T-helper 1 cell treated with Interleukin-12 subunit alpha and Interleukin-12 subunit beta and Interleukin-4 antibody, amounts not matched to agents 30 μg/mL and 1 μg/mL, for 36 hours (primary cell): ENCODE measurements at regions not wholly inside any gene's neighbourhood (a gene's known extent, or its start where the extent isn't known, plus 50 kb on each side); places are given as distances from the start of the nearest gene placed in this dataset.

Experiments used
- H3K27ac Mint-ChIP-seq: one replicate; pipeline ENCODE4 v1.8.0; 2021; ENCODE audit warnings: mild to moderate bottlenecking, mixed read lengths
- H3K27me3 Mint-ChIP-seq: one replicate; pipeline ENCODE4 v1.8.0; 2021; ENCODE audit warnings: low read depth, mixed read lengths
- H3K36me3 Mint-ChIP-seq: one replicate; pipeline ENCODE4 v1.8.0; 2021; ENCODE audit warnings: low read depth, mixed read lengths
- H3K4me1 Mint-ChIP-seq: one replicate; pipeline ENCODE4 v1.8.0; 2021; ENCODE audit warnings: low read depth, mixed read lengths
- H3K4me3 Mint-ChIP-seq: one replicate; pipeline ENCODE4 v1.8.0; 2021; ENCODE audit warnings: mild to moderate bottlenecking, moderate library complexity, mixed read lengths
- H3K9me3 Mint-ChIP-seq: one replicate; pipeline ENCODE4 v1.8.0; 2021; ENCODE audit warnings: mixed read lengths

DNA sequence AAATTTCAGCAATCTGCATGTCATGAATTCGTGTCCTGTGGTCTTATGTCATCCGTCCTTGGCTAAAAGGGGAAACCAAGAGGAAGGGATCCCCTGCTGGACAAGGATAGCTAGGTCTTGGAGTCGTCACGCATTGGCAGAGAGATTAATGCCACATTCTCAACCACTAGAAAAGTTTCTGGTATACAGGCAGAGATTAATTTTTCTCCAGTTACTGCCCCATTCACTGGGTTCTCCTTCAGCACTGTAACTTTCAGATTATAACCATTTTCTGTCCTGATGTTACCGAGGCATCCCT, 1060.6 kb upstream of the AUTS2 start:
- Mint-ChIP-seq H3K27me3 (no peaks in the 10 kb centered on the region), H3K9me3 (peaks cover 48% of the 10 kb centered on the region), H3K36me3 (no peaks in the 10 kb centered on the region), H3K4me3 (no peak overlapping the region), H3K4me1 (no peaks in the 10 kb centered on the region), H3K27ac (no peak overlapping the region)

DNA sequence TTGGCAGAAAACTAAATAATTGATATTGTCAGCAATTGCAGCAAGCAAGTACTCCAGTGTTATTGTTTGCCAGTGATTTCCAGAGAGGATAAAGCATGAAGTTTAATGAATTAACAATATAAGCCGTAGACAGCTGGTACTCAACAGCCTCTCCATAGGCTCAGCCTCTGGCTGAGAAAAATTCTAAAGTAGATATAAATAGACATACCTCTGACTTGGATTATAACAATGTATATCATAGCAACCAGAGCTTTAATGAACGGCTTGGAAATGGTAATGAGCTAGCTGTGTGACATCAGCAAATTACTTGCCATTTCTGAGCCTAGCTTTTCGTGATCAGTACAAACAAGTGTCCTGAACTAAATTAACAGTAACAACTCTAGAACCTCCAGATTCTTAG, 1055.4 kb upstream of the AUTS2 start:
- H3K36me3 Mint-ChIP-seq, result no peaks in the 10 kb centered on the region
- no peaks in the 10 kb centered on the region for H3K27me3 Mint-ChIP-seq
- H3K4me3 Mint-ChIP-seq, result no peak overlapping the region
- no peak overlapping the region for H3K27ac Mint-ChIP-seq
- no peaks in the 10 kb centered on the region for H3K4me1 Mint-ChIP-seq
- H3K9me3 Mint-ChIP-seq, result peaks cover 43% of the 10 kb centered on the region

GRCh38 chr7:68544851-68545250, 1053.4 kb upstream of the AUTS2 start:
- Mint-ChIP-seq H3K27me3 (no peaks in the 10 kb centered on the region), H3K4me1 (no peaks in the 10 kb centered on the region), H3K36me3 (no peaks in the 10 kb centered on the region), H3K27ac (no peak overlapping the region), H3K9me3 (peaks cover 43% of the 10 kb centered on the region), H3K4me3 (no peak overlapping the region)

- H3K27ac Mint-ChIP-seq, result no peak overlapping the region
- H3K4me3 Mint-ChIP-seq, result no peak overlapping the region
These were observed 1051.1 kb upstream of the AUTS2 start for GRCh38 chr7:68547181-68547580.

DNA sequence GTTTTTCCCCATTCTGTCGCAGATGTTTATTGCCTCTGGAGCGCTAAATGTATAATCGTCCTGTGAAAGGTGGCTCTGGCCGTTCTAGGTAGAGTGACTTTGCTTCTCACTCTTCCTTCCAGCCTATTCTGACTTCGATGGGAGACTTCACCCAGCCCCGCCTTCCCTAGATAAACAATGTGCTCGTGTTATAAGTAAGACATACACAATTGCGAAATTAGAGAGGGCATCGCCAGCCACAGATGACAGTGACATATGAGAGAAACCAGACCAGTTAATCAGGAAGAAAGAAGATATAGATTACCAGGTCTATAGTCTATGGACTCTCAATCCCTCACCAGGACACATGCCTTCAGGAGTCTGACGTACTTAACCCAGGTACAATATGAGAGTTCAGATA, 1050.5 kb upstream of the AUTS2 start:
- Mint-ChIP-seq H3K27me3 (no peaks in the 10 kb centered on the region), H3K36me3 (no peaks in the 10 kb centered on the region), H3K27ac (no peak overlapping the region), H3K4me1 (no peaks in the 10 kb centered on the region), H3K4me3 (no peak overlapping the region), H3K9me3 (peaks cover 24% of the 10 kb centered on the region)

More at GRCh38 chr7:68547181-68547580, 1051.1 kb upstream of the AUTS2 start:
- peaks cover 25% of the 10 kb centered on the region for H3K9me3 Mint-ChIP-seq
- H3K4me1 Mint-ChIP-seq, result no peaks in the 10 kb centered on the region
- no peaks in the 10 kb centered on the region for H3K36me3 Mint-ChIP-seq
- no peaks in the 10 kb centered on the region for H3K27me3 Mint-ChIP-seq

GRCh38 chr7:68550027-68550426, 1048.2 kb upstream of the AUTS2 start:
- Mint-ChIP-seq H3K27ac (no peak overlapping the region), H3K4me3 (no peak overlapping the region), H3K27me3 (no peaks in the 10 kb centered on the region), H3K9me3 (peaks cover 21% of the 10 kb centered on the region), H3K4me1 (no peaks in the 10 kb centered on the region), H3K36me3 (no peaks in the 10 kb centered on the region)

- Mint-ChIP-seq H3K4me3 (no peak overlapping the region), H3K27me3 (no peaks in the 10 kb centered on the region), H3K36me3 (no peaks in the 10 kb centered on the region), H3K9me3 (peaks cover 21% of the 10 kb centered on the region), H3K4me1 (no peaks in the 10 kb centered on the region), H3K27ac (no peak overlapping the region)
These were observed 1047.6 kb upstream of the AUTS2 start for GRCh38 chr7:68550635-68551034.

- Mint-ChIP-seq H3K36me3 (no peaks in the 10 kb centered on the region), H3K27me3 (no peaks in the 10 kb centered on the region), H3K4me1 (no peaks in the 10 kb centered on the region), H3K27ac (no peak overlapping the region), H3K9me3 (peaks cover 19% of the 10 kb centered on the region), H3K4me3 (no peak overlapping the region)
These were observed 1041.7 kb upstream of the AUTS2 start for GRCh38 chr7:68556537-68556936.

DNA sequence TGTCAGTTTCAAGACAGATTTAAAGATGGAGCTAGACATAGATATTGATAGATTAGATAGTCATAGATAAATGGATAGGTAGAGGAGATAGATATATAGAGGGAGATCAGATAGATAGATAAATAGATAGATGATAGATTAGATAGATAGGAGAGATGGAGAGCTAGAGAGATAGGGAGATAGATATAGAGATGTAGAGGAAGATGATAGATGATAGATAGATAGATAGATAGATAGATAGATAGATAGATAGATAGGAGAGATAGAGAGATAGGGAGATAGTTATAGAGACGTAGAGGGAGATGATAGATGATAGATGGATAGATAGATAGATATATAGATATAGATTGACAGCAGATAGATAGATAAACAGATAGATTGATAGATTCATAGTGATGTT, 1038.8 kb upstream of the AUTS2 start:
- no peak overlapping the region for H3K27ac Mint-ChIP-seq
- H3K9me3 Mint-ChIP-seq, result peaks cover 25% of the 10 kb centered on the region
- no peaks in the 10 kb centered on the region for H3K27me3 Mint-ChIP-seq
- no peak overlapping the region for H3K4me3 Mint-ChIP-seq
- H3K4me1 Mint-ChIP-seq, result no peaks in the 10 kb centered on the region
- H3K36me3 Mint-ChIP-seq, result no peaks in the 10 kb centered on the region

DNA sequence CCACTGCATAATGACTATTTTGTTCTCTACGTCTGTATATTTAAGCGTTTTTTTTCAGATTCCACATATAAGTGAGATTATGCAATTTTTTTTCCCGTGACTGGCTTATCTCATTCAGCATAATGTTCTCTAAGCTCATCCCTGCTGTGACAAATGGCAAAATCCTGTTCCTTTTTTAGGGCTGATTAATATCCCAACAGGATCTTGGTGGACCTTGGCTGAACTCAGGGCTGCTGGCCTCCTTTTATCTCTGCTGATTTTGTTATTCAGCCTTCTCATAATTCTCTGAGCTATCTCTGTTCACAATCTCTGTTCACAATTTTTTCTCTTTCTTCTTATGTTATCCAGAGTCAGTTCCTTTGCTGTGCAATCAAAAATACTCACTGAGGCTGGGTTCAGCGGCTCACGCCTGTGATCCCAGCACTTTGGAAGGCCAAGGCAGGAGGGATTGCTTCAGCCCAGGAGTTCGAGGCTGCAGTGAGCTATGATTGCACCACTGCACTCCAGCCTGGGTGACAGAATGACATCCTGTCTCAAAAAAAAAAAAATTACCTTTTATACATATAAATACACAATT, 1035.9 kb upstream of the AUTS2 start:
- no peaks in the 10 kb centered on the region for H3K4me1 Mint-ChIP-seq
- H3K27me3 Mint-ChIP-seq, result no peaks in the 10 kb centered on the region
- H3K36me3 Mint-ChIP-seq, result no peaks in the 10 kb centered on the region
- peaks cover 33% of the 10 kb centered on the region for H3K9me3 Mint-ChIP-seq
- no peak overlapping the region for H3K27ac Mint-ChIP-seq
- no peak overlapping the region for H3K4me3 Mint-ChIP-seq

DNA sequence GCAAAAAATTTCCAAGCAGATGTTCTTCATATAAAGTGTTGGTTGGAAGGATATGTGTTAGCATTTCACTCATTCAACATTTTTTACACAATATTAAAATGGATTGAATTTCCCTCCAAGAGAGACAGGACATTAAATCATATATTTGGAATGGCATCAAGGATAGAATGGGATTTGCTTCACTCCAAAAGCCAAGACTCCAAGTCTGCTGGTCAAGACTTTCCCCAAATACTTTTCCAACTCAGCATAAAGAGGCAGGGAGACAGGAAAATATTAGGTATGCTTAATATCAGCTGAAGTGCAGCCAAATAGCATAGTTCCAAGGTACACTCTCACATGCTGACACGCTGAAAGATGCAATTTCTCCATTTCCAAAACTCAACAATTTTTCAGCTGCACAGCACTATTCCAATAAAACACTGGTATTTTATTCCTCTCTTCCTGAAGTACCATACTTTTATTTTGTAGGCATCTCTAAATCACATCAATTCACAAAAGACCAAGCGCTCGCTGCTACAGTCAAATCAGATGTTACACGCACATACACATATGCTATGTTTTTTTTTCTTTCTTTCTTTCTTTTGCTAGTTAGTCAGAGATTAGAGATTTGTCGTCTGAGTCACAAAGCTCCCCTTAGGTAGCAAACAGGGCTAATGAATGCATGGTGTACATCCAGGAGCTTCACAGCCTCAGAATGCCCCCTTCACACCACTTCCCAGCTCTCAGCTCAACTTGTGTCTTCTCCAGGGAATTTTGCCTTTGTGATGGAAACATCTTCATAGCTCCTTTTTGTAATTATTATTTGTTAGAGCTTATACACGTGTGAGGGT, 1033.8 kb upstream of the AUTS2 start:
- H3K4me3 Mint-ChIP-seq, result no peak overlapping the region
- H3K36me3 Mint-ChIP-seq, result no peaks in the 10 kb centered on the region
- H3K4me1 Mint-ChIP-seq, result no peaks in the 10 kb centered on the region
- no peak overlapping the region for H3K27ac Mint-ChIP-seq
- H3K27me3 Mint-ChIP-seq, result no peaks in the 10 kb centered on the region
- H3K9me3 Mint-ChIP-seq, result peaks cover 44% of the 10 kb centered on the region

DNA sequence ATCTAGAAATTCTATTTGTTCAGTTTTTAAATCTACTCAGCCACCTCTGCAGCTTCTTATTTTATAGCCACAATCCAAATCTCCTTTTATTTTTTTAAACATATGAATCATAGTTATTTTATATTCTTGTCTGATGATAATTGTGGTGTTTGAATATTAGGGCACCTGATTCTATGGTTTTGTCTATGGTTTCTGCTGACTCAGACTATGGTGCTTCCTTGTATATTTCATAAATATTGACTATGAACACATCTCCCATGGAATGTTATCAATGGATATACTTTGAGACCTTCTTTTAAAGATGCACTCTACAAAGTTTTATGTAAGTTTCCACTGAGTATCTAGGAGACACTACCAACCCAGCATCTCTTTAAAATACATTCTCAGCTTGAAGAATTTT, 1027.0 kb upstream of the AUTS2 start:
- Mint-ChIP-seq H3K9me3 (peaks cover 28% of the 10 kb centered on the region), H3K27me3 (no peaks in the 10 kb centered on the region), H3K36me3 (no peaks in the 10 kb centered on the region), H3K27ac (no peak overlapping the region), H3K4me1 (no peaks in the 10 kb centered on the region), H3K4me3 (no peak overlapping the region)

DNA sequence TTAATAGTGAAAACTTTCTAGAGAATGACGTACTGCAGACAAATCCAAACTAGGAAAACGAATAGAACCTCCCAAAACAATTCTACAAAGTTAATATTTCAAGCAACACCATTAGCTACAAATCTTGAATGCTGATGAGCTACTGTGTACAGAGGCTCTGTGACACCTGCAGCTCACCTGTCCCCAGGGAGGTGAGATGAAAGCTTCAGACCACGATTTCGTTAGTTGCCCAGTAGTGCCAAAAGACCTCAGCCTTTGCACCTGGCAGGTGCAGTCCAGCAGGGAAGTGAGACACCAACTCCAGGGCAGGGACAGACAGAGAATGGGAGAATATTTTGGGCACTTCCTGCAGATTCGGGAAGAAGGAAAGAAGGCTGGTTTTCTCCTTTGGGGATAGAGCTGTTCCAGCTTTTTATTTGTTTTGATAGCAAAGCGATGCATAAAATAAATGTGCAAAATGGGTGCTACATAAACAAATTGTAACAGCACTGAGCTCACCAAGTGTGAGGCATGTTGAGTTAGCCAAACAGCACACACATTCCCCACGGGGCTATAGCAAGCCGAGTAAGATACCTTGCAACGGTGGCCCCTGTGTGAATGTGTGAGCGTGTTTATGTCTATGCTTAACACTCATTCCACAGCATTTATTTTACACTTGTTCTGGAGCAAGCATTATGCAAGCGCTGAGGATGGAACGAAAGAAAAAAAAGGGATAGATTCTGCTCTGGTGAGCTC, 1024.8 kb upstream of the AUTS2 start:
- Mint-ChIP-seq H3K4me1 (no peaks in the 10 kb centered on the region), H3K9me3 (peaks cover 15% of the 10 kb centered on the region), H3K36me3 (no peaks in the 10 kb centered on the region), H3K27me3 (no peaks in the 10 kb centered on the region), H3K27ac (no peak overlapping the region), H3K4me3 (no peak overlapping the region)

- Mint-ChIP-seq H3K27me3 (no peaks in the 10 kb centered on the region), H3K4me3 (no peak overlapping the region), H3K36me3 (no peaks in the 10 kb centered on the region)
These were observed 1021.9 kb upstream of the AUTS2 start for GRCh38 chr7:68576366-68576765.

GRCh38 chr7:68581417-68581816, 1016.9 kb upstream of the AUTS2 start:
- Mint-ChIP-seq H3K4me3 (no peak overlapping the region), H3K9me3 (peaks cover 33% of the 10 kb centered on the region), H3K27ac (no peak overlapping the region), H3K4me1 (no peaks in the 10 kb centered on the region), H3K27me3 (no peaks in the 10 kb centered on the region), H3K36me3 (no peaks in the 10 kb centered on the region)

More at GRCh38 chr7:68576366-68576765, 1021.9 kb upstream of the AUTS2 start:
- no peak overlapping the region for H3K27ac Mint-ChIP-seq
- peaks cover 12% of the 10 kb centered on the region for H3K9me3 Mint-ChIP-seq
- no peaks in the 10 kb centered on the region for H3K4me1 Mint-ChIP-seq
